Stimulated activated effector memory CD8-positive, alpha-beta T cell treated with anti-CD3 and anti-CD28 coated beads, Interleukin-12 subunit alpha, Interleukin-12 subunit beta, amount 100 ng/mL, for 72 hours (primary cell): ENCODE measurements at regions not wholly inside any gene's neighbourhood (a gene's known extent, or its start where the extent isn't known, plus 50 kb on each side); places are given as distances from the start of the nearest gene placed in this dataset.

Source experiments
- ATAC-seq: fragments of 150-1000 bp; cut with Tn5 transposase; 2 replicates; pipeline ENCODE4 v1.10.0; 2021
- DNase-seq, 2 donors: peaks; one replicate each; pipeline ENCODE4 v3.0.0; 2021 to 2022; ENCODE audit warnings: low spot score in 2 of 2
- H3K27ac Mint-ChIP-seq: one replicate; pipeline ENCODE4 v1.8.0; 2022; ENCODE audit warnings: mild to moderate bottlenecking, mixed read lengths
- H3K36me3 Mint-ChIP-seq: one replicate; pipeline ENCODE4 v1.8.0; 2022; ENCODE audit warnings: mild to moderate bottlenecking, mixed read lengths
- H3K4me1 Mint-ChIP-seq: one replicate; pipeline ENCODE4 v1.8.0; 2022; ENCODE audit warnings: mixed read lengths
- H3K4me3 Mint-ChIP-seq: one replicate; pipeline ENCODE4 v1.8.0; 2022; ENCODE audit warnings: mild to moderate bottlenecking, mixed read lengths
- H3K9me3 Mint-ChIP-seq: one replicate; pipeline ENCODE4 v1.8.0; 2022; ENCODE audit warnings: mixed read lengths

DNA sequence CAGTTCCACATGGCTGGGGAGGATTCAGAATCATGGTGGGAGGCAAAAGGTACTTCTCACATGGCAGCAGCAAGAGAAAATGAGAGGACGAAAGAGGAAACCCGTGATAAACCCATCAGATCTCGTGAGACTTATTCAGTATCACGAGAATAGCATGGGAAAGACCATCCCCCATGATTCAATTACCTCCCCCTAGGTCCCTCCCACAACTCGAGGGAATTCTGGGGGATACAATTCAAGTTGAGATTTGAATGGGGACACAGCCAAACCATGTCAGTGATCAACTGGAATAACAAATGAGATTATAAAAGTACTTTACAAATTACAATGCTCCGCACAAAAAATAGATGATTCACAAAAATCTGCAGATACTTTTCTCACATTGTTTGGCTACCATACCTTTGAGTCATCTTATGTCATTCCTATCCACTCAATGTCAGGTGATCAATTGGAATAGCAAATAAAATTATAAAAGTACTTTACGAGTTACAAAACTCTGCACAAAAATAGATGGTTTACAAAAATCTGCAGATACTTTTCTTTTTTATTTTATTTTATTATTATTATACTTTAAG lies 338.9 kb downstream of the C12orf50 start:
- H3K9me3 Mint-ChIP-seq = peaks cover 9% of the 10 kb centered on the region
- H3K36me3 Mint-ChIP-seq = no peaks in the 10 kb centered on the region
- no peak overlapping the region for H3K27ac Mint-ChIP-seq
- no peak overlapping the region for H3K4me3 Mint-ChIP-seq
- no peaks in the 10 kb centered on the region for H3K4me1 Mint-ChIP-seq
- DNase-seq (no peak), ATAC-seq (no peak)

DNA sequence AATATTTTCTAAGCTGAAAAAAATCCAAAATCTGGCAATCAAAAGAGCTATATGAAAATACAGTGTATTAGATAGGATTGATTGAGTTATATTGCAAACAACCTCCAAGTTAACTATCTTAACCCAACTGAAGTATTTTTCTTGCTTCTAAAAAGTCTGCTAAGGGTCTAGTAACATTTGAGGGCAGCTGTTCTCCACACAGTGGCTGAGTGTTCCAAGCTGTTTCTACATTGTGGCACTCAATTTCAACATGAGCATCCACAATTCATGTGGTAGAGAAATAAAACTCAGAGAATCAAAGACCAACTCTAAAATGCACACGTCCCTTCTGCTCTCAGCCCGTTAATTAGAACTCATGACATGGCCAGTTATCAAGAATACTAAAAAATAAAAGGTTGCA lies 340.0 kb downstream of the C12orf50 start:
- Mint-ChIP-seq H3K4me3 (no peak overlapping the region), H3K36me3 (no peaks in the 10 kb centered on the region), H3K4me1 (no peaks in the 10 kb centered on the region), H3K9me3 (peaks cover 9% of the 10 kb centered on the region), H3K27ac (no peak overlapping the region)
- ATAC-seq = no peak
- no peak for DNase-seq

DNA sequence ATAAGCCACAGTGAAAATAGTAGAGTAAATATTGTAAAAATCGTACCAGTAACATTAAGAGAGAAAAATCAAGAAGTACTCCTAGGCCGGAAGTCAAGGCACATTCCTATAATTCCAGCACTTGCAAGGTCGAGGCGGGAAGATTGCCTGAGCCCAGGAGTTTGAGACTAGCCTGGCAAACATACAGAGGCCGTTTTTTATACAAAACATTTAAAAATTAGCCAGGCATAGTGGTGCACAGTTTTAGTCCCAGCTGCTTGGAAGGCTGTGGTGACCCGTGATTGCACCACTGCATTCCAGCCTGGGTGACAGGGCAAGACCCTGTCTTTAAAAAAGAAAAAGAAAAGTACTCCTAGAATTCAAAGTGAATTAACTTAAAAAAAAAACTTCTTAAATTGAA lies 341.8 kb downstream of the C12orf50 start:
- no peak overlapping the region for H3K27ac Mint-ChIP-seq
- DNase-seq (no peak), ATAC-seq (no peak)
- no peak overlapping the region for H3K4me3 Mint-ChIP-seq
- peaks cover 5% of the 10 kb centered on the region for H3K9me3 Mint-ChIP-seq
- H3K4me1 Mint-ChIP-seq = no peaks in the 10 kb centered on the region
- no peaks in the 10 kb centered on the region for H3K36me3 Mint-ChIP-seq

DNA sequence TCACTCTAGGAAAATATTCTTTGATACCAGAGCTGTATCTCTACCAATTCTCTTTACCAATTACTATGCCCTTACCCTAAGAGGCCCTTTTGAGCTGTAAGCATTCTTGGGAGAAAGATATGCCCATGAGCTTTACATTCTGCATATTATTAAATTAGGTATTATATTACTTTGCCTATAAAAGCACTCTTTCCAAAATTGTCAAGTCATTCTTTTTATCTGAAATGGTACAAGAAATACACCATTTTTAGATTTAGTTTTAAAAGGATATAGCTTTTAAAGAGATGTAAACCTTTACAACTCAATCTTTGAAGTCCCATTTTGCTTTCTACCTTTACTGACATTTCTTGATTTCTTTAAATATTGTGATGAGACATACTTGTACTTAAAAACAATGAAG lies 343.5 kb downstream of the C12orf50 start:
- H3K4me1 Mint-ChIP-seq = no peaks in the 10 kb centered on the region
- H3K4me3 Mint-ChIP-seq = no peak overlapping the region
- no peak overlapping the region for H3K27ac Mint-ChIP-seq
- DNase-seq (no peak), ATAC-seq (no peak)
- peaks cover 5% of the 10 kb centered on the region for H3K9me3 Mint-ChIP-seq
- H3K36me3 Mint-ChIP-seq = no peaks in the 10 kb centered on the region

DNA sequence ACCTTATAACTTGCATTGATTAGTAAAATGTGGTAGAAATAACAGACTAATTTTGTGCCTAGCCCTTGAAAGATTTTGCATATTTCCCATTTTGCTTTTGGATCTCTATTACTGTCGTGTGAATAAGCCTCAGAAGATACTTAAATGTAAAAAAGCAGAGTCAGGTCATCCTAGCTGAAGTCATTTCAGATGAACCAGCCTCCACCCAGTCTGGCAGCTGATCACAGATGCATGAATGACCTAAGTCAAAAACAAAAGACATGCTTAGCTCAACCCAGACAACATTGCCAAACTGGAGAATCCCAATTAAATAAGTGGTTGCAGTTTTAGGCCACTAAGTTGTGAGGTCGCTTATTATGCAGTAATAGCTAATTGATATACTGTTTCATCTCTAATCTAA lies 349.9 kb downstream of the C12orf50 start:
- no peak for DNase-seq
- peaks cover 7% of the 10 kb centered on the region for H3K9me3 Mint-ChIP-seq
- H3K4me1 Mint-ChIP-seq = no peaks in the 10 kb centered on the region
- no peak overlapping the region for H3K27ac Mint-ChIP-seq
- H3K4me3 Mint-ChIP-seq = no peak overlapping the region
- H3K36me3 Mint-ChIP-seq = no peaks in the 10 kb centered on the region
- no peak for ATAC-seq

DNA sequence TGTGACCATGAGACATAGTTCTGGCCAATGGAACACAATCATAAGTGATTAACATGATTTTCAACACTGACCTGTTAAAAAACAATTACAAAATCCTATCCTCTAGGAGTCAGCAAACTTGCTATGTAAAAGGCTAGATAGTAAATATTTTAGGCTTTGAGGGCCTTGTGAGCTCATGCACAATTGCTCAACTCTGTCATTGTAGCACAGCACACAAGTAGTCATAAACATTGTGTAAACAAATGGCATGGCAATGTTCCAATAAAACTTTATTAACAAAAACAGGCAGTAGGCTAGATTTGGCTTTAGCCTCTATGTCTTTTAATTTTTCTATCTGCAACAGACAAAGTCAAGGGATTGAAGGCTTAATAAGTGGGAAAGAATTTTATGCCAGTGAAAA lies 350.7 kb downstream of the C12orf50 start:
- peaks cover 7% of the 10 kb centered on the region for H3K9me3 Mint-ChIP-seq
- H3K27ac Mint-ChIP-seq = no peak overlapping the region
- no peaks in the 10 kb centered on the region for H3K36me3 Mint-ChIP-seq
- no peak for ATAC-seq
- H3K4me3 Mint-ChIP-seq = no peak overlapping the region
- H3K4me1 Mint-ChIP-seq = no peaks in the 10 kb centered on the region
- DNase-seq = no peak

DNA sequence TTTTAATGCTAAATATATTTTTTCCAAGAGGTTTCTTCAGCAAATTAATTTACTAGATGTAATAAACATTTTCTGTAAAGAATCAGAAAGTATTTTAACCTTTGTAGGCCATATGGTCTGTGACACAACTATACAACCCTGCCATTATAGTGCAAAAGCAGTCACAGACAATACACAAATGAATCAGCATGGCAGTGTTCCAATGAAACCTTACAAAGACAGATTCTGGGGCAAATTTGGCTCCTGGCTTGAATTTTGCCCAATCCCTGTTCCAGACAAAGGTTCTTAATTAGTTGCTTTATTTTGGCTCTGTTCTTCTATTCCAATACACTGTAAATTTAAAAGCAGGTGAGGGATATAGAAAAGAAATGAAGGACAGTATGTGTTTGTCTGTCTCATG lies 352.5 kb downstream of the C12orf50 start:
- no peaks in the 10 kb centered on the region for H3K4me1 Mint-ChIP-seq

DNA sequence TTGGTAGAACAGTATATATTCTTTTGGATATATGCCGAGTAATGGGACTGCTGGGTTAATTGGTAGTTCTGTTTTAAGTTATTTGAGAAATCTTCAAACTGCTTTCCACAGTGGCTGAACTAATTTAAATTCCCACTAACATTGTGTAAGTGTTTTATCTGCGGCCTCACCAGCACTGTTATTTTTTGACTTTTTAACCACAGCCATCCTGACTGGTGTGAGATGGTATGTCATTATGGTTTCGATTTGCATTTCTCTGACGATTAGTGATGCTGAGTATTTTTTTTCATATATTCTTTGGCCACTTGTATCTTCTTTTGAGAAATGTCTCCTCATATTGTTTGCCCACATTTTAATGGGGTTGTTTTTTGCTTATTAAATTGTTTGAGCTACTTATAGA lies 357.4 kb downstream of the C12orf50 start:
- no peak for DNase-seq
- no peak for ATAC-seq
- H3K36me3 Mint-ChIP-seq = no peaks in the 10 kb centered on the region
- H3K4me3 Mint-ChIP-seq = no peak overlapping the region
- peaks cover 12% of the 10 kb centered on the region for H3K9me3 Mint-ChIP-seq
- no peak overlapping the region for H3K27ac Mint-ChIP-seq
- H3K4me1 Mint-ChIP-seq = no peaks in the 10 kb centered on the region

More for the DNA sequence above, 352.5 kb downstream of the C12orf50 start:
- no peak for DNase-seq
- peaks cover 7% of the 10 kb centered on the region for H3K9me3 Mint-ChIP-seq
- no peaks in the 10 kb centered on the region for H3K36me3 Mint-ChIP-seq
- ATAC-seq = no peak
- no peak overlapping the region for H3K27ac Mint-ChIP-seq
- H3K4me3 Mint-ChIP-seq = no peak overlapping the region

DNA sequence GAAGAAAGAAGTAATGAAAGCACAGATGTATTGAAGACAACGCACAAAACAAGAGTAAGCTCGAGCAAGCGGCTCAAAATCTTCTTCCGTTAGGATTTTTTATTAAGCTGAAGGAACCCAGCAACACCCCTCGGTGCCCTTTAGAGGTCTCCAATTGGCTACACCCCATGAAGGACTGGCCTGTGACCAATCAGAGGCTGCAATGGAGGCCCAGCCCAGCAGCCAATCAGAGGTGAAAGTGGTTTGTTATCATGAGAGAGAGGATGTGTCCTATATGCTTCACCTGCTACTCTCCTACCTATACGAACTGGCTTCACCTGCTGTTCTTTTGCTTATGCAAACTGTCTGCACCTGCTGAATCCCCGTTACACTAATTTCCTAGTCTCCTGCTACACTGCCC lies 358.8 kb downstream of the C12orf50 start:
- Mint-ChIP-seq H3K36me3 (no peaks in the 10 kb centered on the region), H3K4me1 (no peaks in the 10 kb centered on the region), H3K27ac (no peak overlapping the region), H3K9me3 (peaks cover 6% of the 10 kb centered on the region), H3K4me3 (no peak overlapping the region)
- ATAC-seq (no peak), DNase-seq (no peak)

DNA sequence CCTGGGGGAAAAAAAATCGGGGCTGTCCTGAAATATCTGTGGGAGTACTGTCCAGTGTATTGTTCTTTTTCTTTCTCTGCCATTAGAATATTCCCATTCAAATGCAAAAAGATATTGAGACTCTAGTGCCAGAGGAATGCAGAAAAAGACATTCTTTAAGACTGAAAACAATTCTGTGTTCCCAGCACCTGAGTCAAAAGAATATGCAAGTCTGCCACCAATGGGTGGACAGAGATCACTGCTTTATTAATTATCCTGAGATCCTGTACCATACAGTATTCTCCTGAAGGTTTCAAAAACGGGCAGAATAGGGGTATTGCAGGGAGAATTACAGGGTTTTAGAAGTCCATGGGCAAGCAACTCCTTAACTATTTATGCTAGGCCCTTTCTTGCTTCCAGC lies 361.8 kb downstream of the C12orf50 start:
- Mint-ChIP-seq H3K4me1 (peaks cover 3% of the 10 kb centered on the region), H3K4me3 (no peak overlapping the region), H3K27ac (no peak overlapping the region), H3K36me3 (no peaks in the 10 kb centered on the region), H3K9me3 (peaks cover 5% of the 10 kb centered on the region)
- no peak for DNase-seq
- no peak for ATAC-seq

DNA sequence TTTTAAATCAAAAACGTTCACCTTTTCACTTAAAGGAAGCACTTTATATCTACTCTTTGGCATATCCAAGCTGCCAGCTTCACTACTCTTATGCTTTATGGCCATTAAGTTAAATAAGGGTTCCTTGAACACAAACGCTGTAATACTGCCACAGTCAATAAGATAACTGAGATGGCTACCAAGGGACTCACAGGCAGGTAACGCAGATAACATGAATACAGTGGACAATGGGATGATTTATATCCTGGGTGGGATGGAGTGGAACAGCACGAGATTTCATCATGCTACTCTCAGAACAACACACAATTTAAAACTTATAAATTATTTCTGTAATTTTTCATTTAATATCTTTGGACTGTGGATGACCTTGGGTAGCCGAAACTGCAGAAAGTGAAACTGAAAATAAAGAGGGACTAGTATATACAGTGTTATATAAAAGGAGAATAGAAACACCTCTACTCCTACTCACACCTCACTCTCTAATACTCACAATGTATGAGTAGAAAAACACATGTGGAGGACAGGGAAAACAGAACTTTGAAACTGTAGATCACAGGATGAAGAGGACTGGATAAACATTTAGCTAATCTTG lies 367.3 kb downstream of the C12orf50 start:
- DNase-seq (no peak), ATAC-seq (peak; percentile 43)
- H3K36me3 Mint-ChIP-seq = no peaks in the 10 kb centered on the region
- peaks cover 12% of the 10 kb centered on the region for H3K4me1 Mint-ChIP-seq
- no peaks in the 10 kb centered on the region for H3K9me3 Mint-ChIP-seq
- no peak overlapping the region for H3K27ac Mint-ChIP-seq
- no peak overlapping the region for H3K4me3 Mint-ChIP-seq

DNA sequence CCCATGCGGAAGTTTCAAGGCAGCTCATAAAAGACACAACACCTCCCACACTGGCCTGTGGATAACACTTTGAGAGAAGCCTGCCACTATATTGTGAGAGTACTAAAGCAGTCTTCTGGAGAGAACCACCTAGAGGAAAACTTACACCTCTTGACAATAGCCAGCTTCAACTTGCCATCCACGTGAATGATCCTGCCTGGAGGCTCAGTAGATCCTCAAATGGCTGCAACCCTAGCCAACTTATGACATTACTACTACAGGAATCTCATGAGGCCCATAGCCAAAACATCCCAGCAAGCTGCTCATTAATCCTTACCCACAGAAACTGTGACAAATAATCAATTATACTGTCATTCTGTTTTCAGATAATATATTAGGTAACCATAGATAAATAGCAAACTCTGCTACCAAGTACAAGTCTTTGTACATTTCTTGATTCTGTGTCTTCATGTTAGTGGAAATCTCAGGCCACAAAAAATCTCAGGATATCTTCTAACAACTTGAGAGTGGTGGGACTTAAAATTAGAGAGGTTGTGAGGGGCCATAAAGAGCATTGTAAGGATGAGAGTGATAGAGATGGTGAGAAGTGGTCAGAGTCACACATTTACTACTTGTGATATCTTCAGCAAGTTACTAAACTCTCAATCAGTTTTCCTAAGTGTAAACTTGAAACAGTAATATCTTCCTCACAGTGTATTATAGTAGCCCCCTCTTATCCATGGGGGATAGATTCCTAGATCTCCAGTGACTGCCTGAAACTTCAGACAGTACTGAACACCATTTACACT lies 368.0 kb downstream of the C12orf50 start:
- Mint-ChIP-seq H3K27ac (no peak overlapping the region), H3K36me3 (no peaks in the 10 kb centered on the region), H3K4me3 (no peak overlapping the region), H3K9me3 (no peaks in the 10 kb centered on the region), H3K4me1 (peaks cover 12% of the 10 kb centered on the region)
- DNase-seq (no peak), ATAC-seq (no peak)

DNA sequence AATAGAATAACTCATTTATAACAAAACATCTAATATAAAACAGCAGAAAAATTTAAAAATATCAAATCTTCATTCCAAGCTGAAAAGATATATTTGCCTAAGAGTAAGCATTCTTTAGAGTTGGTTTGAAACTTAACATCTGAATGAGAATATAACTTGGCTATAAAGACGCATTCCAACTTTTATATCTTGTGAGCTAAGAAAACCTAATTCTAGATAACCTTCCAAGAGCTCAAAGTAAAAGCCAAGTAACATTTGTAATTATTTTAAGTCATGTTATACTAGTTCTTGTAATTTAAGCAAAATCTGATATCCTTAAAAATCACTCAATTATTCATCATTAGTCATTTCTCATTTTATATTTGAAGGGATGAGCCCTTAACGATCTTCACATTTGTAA lies 368.9 kb downstream of the C12orf50 start:
- DNase-seq (no peak), ATAC-seq (no peak)
- Mint-ChIP-seq H3K27ac (no peak overlapping the region), H3K4me3 (no peak overlapping the region), H3K36me3 (no peaks in the 10 kb centered on the region), H3K4me1 (peaks cover 12% of the 10 kb centered on the region), H3K9me3 (no peaks in the 10 kb centered on the region)

DNA sequence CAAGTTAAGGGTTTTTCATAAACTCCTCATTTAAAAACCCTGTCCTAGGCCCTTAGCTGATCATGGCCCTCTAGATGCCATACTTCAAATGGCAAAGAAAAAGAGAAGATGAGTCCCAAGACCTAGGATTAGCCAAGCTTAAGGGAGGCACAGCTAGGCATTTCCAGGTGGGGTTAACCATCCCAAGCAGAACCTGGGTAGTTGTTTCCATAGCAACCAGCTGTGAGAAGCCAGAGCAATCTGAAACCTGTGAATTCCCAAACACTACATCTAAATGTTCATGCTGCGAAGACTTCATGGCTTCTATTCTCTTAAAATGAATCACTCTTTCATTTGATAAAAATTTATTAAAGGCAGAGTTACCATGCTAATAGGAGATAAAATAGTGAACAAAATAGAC lies 372.9 kb downstream of the C12orf50 start:
- Mint-ChIP-seq H3K4me3 (no peak overlapping the region), H3K36me3 (no peaks in the 10 kb centered on the region)
- no peak for ATAC-seq

DNA sequence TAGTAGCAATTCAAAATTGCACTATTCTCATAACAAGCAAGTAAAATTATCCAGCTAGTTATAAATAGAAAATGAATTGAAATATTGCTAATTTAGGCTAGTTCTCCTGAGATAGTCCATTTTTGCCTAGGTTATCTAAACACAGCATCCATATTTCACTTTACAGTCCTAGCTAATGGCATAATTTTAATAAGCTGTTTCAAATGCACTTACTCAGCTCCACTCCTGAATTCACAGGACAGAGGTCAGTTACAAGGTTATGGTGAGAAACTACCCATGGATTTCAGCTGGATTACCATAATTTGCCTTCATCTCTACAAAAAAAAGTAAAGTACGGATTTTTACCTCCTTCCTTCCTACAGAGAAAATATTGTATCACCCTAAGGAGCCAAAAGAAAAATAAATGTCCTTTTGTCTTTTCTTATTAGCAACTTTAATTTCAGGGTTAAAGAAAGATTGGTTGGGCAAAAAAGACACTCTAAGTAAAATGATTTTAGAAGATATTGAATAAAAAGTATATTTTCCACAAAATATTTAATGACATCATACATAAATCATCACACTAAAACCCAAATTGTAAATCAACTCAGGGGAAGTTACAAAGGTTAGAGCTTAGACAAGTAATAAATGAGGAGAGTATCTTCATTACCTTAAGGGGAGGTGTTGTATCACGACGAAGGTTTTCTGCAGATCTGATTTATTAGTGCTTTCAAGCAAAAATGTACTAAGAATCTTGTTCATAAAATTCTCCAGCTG lies 377.4 kb downstream of the C12orf50 start:
- DNase-seq (no peak), ATAC-seq (no peak)
- Mint-ChIP-seq H3K4me3 (no peak overlapping the region), H3K36me3 (no peaks in the 10 kb centered on the region), H3K9me3 (peaks cover 7% of the 10 kb centered on the region), H3K4me1 (no peaks in the 10 kb centered on the region), H3K27ac (no peak overlapping the region)

More for the DNA sequence above, 372.9 kb downstream of the C12orf50 start:
- Mint-ChIP-seq H3K4me1 (peaks cover 3% of the 10 kb centered on the region), H3K27ac (no peak overlapping the region), H3K9me3 (peaks cover 7% of the 10 kb centered on the region)
- DNase-seq = no peak
